RWPE2 (cell line): ENCODE measurements at regions not wholly inside any gene's neighbourhood (a gene's known extent, or its start where the extent isn't known, plus 50 kb on each side); places are given as distances from the start of the nearest gene placed in this dataset.

Source experiments
- ATAC-seq: fragments of 200-7000 bp; cut with Tn5 transposase; 3 replicates; pipeline ENCODE4 v1.9.1; 2021; ENCODE audit warnings: low read depth
- DNase-seq: peaks from one replicate; pipeline ENCODE4 v3.0.0-alpha.2; 2020; ENCODE audit warnings: low spot score
- H3K27ac ChIP-seq: fragments of 450-650 bp; 2 replicates; pipeline ENCODE4 v1.5.1; 2017; ENCODE audit warnings: mild to moderate bottlenecking; ENCODE audit not compliant: poor library complexity, severe bottlenecking
- H3K27me3 ChIP-seq: fragments of 250-450 bp; sonication (Bioruptor Pico); 2 replicates; pipeline ENCODE4 v1.5.1; 2021; ENCODE audit warnings: mild to moderate bottlenecking, moderate library complexity; ENCODE audit not compliant: insufficient read depth, poor library complexity, severe bottlenecking
- H3K36me3 ChIP-seq: fragments of 250-450 bp; sonication (Bioruptor Pico); 2 replicates; pipeline ENCODE4 v1.5.1; 2020; ENCODE audit warnings: low read depth, mild to moderate bottlenecking, moderate library complexity
- H3K4me1 ChIP-seq: fragments of 250-450 bp; sonication (Bioruptor Pico); 2 replicates; pipeline ENCODE4 v1.5.1; 2021; ENCODE audit warnings: mild to moderate bottlenecking, moderate library complexity; ENCODE audit not compliant: insufficient read depth, poor library complexity, severe bottlenecking
- H3K4me3 ChIP-seq: fragments of 250-450 bp; sonication (Bioruptor Pico); 2 replicates; pipeline ENCODE4 v1.5.1; 2021; ENCODE audit warnings: mild to moderate bottlenecking, moderate library complexity; ENCODE audit not compliant: severe bottlenecking
- H3K9me3 ChIP-seq: fragments of 250-450 bp; sonication (Bioruptor Pico); 2 replicates; pipeline ENCODE4 v1.5.1; 2021; ENCODE audit warnings: mild to moderate bottlenecking, moderate library complexity; ENCODE audit not compliant: severe bottlenecking
- CTCF ChIP-seq: fragments of 450-650 bp; IDR thresholded peaks from one replicate; pipeline ENCODE4 v1.5.1; 2017; ENCODE audit warnings: mild to moderate bottlenecking, moderate library complexity; ENCODE audit not compliant: poor library complexity, severe bottlenecking

- no peak for DNase-seq
- Histone ChIP-seq H3K4me3 (no peak overlapping the region), H3K27me3 (no peaks in the 10 kb centered on the region), H3K27ac (no peak overlapping the region), H3K4me1 (no peaks in the 10 kb centered on the region), H3K36me3 (peaks cover 3% of the 10 kb centered on the region; the same call in 1 of the 2 replicates), H3K9me3 (no peaks in the 10 kb centered on the region)
- no peak for TF ChIP-seq CTCF
- ATAC-seq = no peak
Measured at GRCh38 chr14:35221462-35221861, 70.7 kb upstream of the PSMA6 start.

- no peak overlapping the region for H3K27ac ChIP-seq
- TF ChIP-seq CTCF = no peak
- no peak for ATAC-seq
- DNase-seq = no peak
- H3K36me3 ChIP-seq = no peaks in the 10 kb centered on the region; the same call in 1 of the 2 replicates
- no peak overlapping the region for H3K4me3 ChIP-seq
- H3K4me1 ChIP-seq = no peaks in the 10 kb centered on the region
- H3K27me3 ChIP-seq = no peaks in the 10 kb centered on the region
- no peaks in the 10 kb centered on the region for H3K9me3 ChIP-seq
Measured at GRCh38 chr14:35222324-35222723, 69.9 kb upstream of the PSMA6 start.

GRCh38 chr14:35222872-35223466 is 69.2 kb upstream of the PSMA6 start:
- ATAC-seq = no peak
- Histone ChIP-seq H3K9me3 (no peaks in the 10 kb centered on the region), H3K36me3 (no peaks in the 10 kb centered on the region; the same call in 1 of the 2 replicates), H3K27me3 (no peaks in the 10 kb centered on the region), H3K27ac (no peak overlapping the region), H3K4me3 (no peak overlapping the region), H3K4me1 (no peaks in the 10 kb centered on the region)
- DNase-seq = no peak
- TF ChIP-seq CTCF = no peak

GRCh38 chr14:35223927-35224326 is 68.3 kb upstream of the PSMA6 start:
- Histone ChIP-seq H3K4me3 (no peak overlapping the region), H3K9me3 (no peaks in the 10 kb centered on the region), H3K27me3 (no peaks in the 10 kb centered on the region), H3K4me1 (no peaks in the 10 kb centered on the region), H3K36me3 (no peaks in the 10 kb centered on the region; the same call in 1 of the 2 replicates), H3K27ac (no peak overlapping the region)
- DNase-seq (no peak), ATAC-seq (no peak)
- TF ChIP-seq CTCF = no peak

- Histone ChIP-seq H3K27me3 (no peaks in the 10 kb centered on the region), H3K27ac (no peak overlapping the region), H3K4me1 (no peaks in the 10 kb centered on the region), H3K36me3 (0 out of 2 replicates have a peak, but pooled peaks cover 3% of the 10 kb centered on the region), H3K9me3 (no peaks in the 10 kb centered on the region), H3K4me3 (no peak overlapping the region)
- no peak for ATAC-seq
- TF ChIP-seq CTCF = no peak
- no peak for DNase-seq
Measured at GRCh38 chr14:35224615-35225014, 67.6 kb upstream of the PSMA6 start.
